RWPE2 (cell line): ENCODE measurements at regions not wholly inside any gene's neighbourhood (a gene's known extent, or its start where the extent isn't known, plus 50 kb on each side); places are given as distances from the start of the nearest gene placed in this dataset.

Experiments
- ATAC-seq: fragments of 200-7000 bp; cut with Tn5 transposase; 3 replicates; pipeline ENCODE4 v1.9.1; 2021; ENCODE audit warnings: low read depth
- DNase-seq: peaks from one replicate; pipeline ENCODE4 v3.0.0-alpha.2; 2020; ENCODE audit warnings: low spot score
- H3K27ac ChIP-seq: fragments of 450-650 bp; 2 replicates; pipeline ENCODE4 v1.5.1; 2017; ENCODE audit warnings: mild to moderate bottlenecking; ENCODE audit not compliant: poor library complexity, severe bottlenecking
- H3K27me3 ChIP-seq: fragments of 250-450 bp; sonication (Bioruptor Pico); 2 replicates; pipeline ENCODE4 v1.5.1; 2021; ENCODE audit warnings: mild to moderate bottlenecking, moderate library complexity; ENCODE audit not compliant: insufficient read depth, poor library complexity, severe bottlenecking
- H3K36me3 ChIP-seq: fragments of 250-450 bp; sonication (Bioruptor Pico); 2 replicates; pipeline ENCODE4 v1.5.1; 2020; ENCODE audit warnings: low read depth, mild to moderate bottlenecking, moderate library complexity
- H3K4me1 ChIP-seq: fragments of 250-450 bp; sonication (Bioruptor Pico); 2 replicates; pipeline ENCODE4 v1.5.1; 2021; ENCODE audit warnings: mild to moderate bottlenecking, moderate library complexity; ENCODE audit not compliant: insufficient read depth, poor library complexity, severe bottlenecking
- H3K4me3 ChIP-seq: fragments of 250-450 bp; sonication (Bioruptor Pico); 2 replicates; pipeline ENCODE4 v1.5.1; 2021; ENCODE audit warnings: mild to moderate bottlenecking, moderate library complexity; ENCODE audit not compliant: severe bottlenecking
- H3K9me3 ChIP-seq: fragments of 250-450 bp; sonication (Bioruptor Pico); 2 replicates; pipeline ENCODE4 v1.5.1; 2021; ENCODE audit warnings: mild to moderate bottlenecking, moderate library complexity; ENCODE audit not compliant: severe bottlenecking
- TF ChIP-seq, protein P1 (sequence below): fragments of 450-650 bp; IDR thresholded peaks from one replicate; pipeline ENCODE4 v1.5.1; 2017; ENCODE audit warnings: mild to moderate bottlenecking, moderate library complexity; ENCODE audit not compliant: poor library complexity, severe bottlenecking

DNA sequence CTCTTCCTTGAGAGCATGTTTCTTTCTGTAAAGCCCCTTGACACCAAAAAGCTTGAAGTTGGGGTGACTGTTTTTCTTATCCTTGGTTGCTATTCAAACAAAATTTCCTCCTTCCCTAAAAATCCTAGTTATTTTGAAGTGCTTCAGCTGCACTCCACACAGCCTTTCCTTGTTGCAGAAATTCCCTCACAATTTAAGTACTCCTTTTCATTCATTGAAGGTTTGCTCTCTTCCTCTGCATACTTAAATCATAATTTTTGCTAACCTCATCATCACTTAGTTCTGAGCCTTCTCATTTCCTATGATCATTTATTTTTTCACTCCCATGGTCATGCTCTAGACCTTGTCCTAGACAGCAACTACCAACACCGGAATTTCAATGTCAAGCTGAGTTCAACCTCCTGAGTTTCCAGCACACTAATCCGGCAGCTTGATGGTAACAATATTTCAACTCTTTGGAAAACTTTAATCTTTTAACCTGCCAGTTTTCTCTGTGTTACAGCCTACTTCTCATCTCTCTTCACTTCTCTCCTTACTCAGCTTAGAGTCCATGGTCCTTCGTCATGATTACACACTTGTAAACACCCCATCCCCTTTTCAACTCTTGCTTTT, 78.7 kb upstream of the ACTBL2 start:
- Histone ChIP-seq H3K36me3 (no peaks in the 10 kb centered on the region), H3K4me3 (no peak overlapping the region), H3K27me3 (no peaks in the 10 kb centered on the region), H3K9me3 (no peaks in the 10 kb centered on the region), H3K4me1 (no peaks in the 10 kb centered on the region), H3K27ac (no peak overlapping the region)
- DNase-seq (no peak), ATAC-seq (no peak)
- TF ChIP-seq, protein P1, sequence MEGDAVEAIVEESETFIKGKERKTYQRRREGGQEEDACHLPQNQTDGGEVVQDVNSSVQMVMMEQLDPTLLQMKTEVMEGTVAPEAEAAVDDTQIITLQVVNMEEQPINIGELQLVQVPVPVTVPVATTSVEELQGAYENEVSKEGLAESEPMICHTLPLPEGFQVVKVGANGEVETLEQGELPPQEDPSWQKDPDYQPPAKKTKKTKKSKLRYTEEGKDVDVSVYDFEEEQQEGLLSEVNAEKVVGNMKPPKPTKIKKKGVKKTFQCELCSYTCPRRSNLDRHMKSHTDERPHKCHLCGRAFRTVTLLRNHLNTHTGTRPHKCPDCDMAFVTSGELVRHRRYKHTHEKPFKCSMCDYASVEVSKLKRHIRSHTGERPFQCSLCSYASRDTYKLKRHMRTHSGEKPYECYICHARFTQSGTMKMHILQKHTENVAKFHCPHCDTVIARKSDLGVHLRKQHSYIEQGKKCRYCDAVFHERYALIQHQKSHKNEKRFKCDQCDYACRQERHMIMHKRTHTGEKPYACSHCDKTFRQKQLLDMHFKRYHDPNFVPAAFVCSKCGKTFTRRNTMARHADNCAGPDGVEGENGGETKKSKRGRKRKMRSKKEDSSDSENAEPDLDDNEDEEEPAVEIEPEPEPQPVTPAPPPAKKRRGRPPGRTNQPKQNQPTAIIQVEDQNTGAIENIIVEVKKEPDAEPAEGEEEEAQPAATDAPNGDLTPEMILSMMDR = no peak

DNA sequence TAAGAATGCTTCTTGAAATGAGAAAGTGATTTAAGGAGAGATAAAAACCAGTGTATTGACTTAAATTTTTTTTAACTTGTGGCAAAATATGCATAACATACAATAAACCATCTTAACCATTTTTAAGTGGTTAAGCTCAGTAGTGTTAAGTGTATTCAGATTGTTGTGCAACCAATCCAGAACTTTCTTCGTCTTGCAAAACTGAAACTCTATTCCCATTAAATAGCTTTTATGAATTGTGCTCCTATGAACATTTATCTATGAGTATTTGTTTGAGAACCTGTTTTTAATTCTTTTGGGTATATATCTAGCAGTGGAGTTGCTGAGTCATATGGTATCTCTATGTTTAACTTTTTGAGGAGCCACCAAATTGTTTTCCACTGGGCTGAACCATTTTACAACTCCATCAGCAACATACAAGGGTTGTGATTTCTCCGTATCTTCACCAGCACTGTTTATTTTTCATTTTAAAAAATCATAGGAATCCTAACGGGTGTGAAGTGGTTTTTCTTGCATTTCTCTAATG, 76.6 kb upstream of the ACTBL2 start:
- TF ChIP-seq, protein P1 = no peak
- Histone ChIP-seq H3K27ac (no peak overlapping the region), H3K9me3 (no peaks in the 10 kb centered on the region), H3K27me3 (no peaks in the 10 kb centered on the region), H3K4me3 (no peak overlapping the region), H3K36me3 (no peaks in the 10 kb centered on the region), H3K4me1 (no peaks in the 10 kb centered on the region)
- DNase-seq (no peak), ATAC-seq (no peak)

DNA sequence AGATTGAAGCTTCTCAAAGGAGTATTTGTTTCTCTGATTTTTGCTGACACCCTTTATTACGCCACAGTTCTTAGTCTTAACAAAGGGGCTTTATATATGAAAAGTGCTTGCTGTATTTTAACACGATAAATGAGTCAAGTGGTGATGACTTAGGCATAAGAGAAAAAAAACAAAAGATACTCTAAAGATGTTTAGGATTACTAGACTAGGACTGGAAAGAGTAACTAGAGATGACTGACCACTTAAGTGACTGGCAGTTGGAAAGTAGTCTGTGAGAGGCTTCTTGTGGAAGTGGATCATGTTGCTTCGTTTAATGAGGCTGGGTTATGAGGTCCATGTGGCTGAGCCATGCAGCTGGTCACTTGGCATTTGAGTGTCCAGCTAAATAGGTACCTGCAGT, 69.4 kb upstream of the ACTBL2 start:
- Histone ChIP-seq H3K4me1 (no peaks in the 10 kb centered on the region), H3K4me3 (no peak overlapping the region), H3K36me3 (no peaks in the 10 kb centered on the region), H3K27me3 (no peaks in the 10 kb centered on the region), H3K9me3 (no peaks in the 10 kb centered on the region), H3K27ac (no peak overlapping the region)
- TF ChIP-seq, protein P1 = no peak
- ATAC-seq (no peak), DNase-seq (no peak)

DNA sequence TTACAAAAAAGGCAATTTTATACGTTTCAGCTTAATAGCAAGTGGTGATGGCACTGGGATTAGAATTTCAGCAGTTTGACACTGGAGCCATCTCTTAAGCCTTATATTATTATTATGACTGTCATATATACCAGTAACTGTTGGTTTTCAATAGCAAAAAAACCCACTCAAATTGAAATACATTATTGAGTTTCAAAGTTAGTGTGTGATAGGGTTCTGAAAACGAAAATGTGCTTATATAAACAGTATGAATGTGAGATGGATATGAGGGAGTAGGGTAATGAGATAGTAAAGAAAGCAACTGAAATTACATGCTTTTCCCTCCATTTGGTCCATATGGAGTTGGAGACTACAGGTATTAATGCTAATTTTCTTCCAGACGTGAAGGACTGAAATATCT, 68.6 kb upstream of the ACTBL2 start:
- no peak for DNase-seq
- no peaks in the 10 kb centered on the region for H3K36me3 ChIP-seq
- no peaks in the 10 kb centered on the region for H3K4me1 ChIP-seq
- H3K27me3 ChIP-seq = no peaks in the 10 kb centered on the region
- no peak overlapping the region for H3K4me3 ChIP-seq
- no peak overlapping the region for H3K27ac ChIP-seq
- TF ChIP-seq, protein P1 = no peak
- no peak for ATAC-seq
- H3K9me3 ChIP-seq = no peaks in the 10 kb centered on the region

DNA sequence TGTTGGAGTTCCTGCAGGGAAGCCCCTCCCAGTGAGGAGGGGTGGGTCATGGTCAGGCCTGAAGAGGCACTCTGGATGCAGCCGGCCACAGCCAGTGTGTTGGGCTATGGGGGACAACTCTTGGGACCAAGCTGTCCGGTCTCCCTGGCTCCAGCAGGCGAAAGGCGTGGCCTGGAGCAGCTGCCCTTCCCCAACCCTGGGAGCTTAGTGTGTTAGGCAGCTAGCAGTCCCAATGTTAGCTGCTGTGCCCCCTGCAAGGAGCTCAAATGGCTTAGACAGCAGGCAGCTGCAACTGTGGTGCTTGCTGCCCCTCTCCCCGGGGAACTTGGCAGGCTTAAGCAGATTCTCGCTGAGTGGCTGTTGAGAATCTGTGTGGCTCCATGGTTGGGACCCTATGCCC, 67.5 kb upstream of the ACTBL2 start:
- Histone ChIP-seq H3K36me3 (no peaks in the 10 kb centered on the region), H3K27ac (no peak overlapping the region), H3K27me3 (no peaks in the 10 kb centered on the region), H3K4me1 (no peaks in the 10 kb centered on the region), H3K4me3 (no peak overlapping the region), H3K9me3 (no peaks in the 10 kb centered on the region)
- ATAC-seq = no peak
- TF ChIP-seq, protein P1 = no peak
- DNase-seq = no peak
